SK-MEL-5 (cell line): ENCODE measurements at regions not wholly inside any gene's neighbourhood (a gene's known extent, or its start where the extent isn't known, plus 50 kb on each side); places are given as distances from the start of the nearest gene placed in this dataset.
A peak's percentile ranks its signal among the peaks of the same experiment; 100 is the strongest.

Source experiments
- DNase-seq: peaks from one replicate; pipeline ENCODE4 v3.0.0-alpha.2; 2016; ENCODE audit warnings: low read depth, low spot score
- in situ Hi-C: cut with HindIII; loops from 2 replicates; pipeline ENCODE4 v1.10.0; 2016; ENCODE audit warnings: low sequenced_read_pairs, high pct_unique_total_duplicates, low pct_unique_long_range_greater_than_20kb

DNA sequence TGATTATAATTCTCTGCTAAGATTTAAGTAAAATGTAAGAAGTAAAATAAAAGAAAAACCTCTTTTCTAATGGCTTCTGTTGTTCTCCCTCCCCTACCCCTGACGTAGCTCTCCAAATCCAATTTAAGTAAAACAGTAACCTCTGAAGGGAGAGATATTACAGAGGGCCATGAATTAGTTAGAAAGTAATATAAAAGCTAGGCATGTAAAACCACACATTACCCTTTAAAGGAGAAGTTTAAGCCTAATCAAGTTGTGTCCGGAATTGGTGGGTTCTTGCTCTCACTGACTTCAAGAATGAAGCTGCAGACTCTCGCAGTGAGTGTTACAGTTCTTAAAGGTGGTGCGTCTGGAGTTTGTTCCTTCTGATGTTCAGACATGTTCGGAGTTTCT lies 116.9 kb upstream of the SCN7A start:
- in situ Hi-C loops: no loop called here
- no peak for DNase-seq

DNA sequence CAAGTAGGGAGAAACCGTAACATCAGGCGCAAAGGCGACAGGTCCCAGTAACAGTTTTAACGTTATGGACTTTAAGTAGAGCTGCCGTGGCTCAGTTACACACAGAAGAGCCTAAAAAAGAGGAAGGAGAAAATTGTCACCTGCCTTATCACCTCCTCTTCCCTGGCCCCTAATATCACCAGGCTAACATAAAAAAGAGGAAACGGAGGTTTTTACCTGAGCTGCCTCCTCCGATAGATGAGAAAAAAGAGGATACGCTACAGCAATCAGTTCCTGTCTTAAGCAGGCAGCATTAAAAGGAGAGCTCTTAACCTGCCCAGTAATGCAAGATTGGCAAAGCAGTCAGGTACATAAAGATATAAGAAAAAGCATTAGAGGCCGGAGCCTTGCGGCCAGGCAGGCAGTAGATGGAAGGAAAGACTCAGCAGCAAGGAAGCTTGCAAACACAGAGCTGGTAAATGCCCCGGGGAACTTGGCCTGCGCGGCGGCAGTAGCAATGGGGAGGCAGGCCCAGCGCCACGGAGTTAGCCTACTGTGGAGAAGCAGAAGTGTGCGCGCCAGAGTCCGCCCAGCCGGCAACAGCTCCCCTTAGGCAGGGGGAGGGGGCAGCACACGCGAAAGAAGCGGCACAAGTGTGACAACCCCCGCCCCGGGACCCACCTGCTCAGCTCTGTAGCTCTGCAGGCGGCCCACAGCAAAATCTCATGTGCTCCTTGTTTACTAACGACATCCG lies 116.3 kb upstream of the SCN7A start:
- in situ Hi-C loops: no loop called here
- DNase-seq: no peak

DNA sequence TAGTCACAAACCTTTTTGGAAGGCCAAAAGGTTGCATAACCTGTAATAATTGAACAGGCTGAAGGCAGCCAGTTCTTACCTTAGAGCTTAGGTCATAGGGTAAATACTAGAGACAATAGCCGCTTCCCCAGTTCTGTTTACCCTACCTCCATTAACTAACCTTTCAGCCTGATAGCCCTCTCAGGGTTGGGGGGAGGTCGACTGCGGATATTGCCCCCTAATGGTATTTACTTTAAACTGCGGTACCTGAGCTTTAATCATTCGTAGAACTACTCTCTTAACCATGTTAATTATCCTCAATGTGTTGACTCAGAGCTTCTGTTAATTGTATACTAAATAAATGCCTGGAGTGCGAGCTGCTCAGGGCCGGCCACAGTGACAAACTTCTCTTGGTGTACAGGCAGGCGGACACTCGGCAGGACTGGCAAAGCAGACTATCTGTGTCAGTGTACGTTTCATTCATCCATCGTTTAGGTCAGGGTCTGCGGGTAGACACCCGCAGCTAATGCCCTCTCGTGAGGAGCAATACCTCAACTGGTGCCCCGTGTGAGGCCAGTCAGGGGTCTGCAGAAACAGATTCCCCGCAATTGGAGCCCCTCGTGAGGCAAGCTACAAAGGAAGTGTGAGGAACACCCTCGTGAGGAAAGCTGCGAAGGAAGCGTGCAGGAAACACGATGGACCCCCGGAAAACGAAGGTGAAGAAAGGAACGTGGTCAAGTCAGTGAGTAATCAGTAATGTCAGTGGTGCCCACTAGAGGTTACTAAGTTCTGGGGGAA lies 115.3 kb upstream of the SCN7A start:
- no peak for DNase-seq
- in situ Hi-C loops: no loop called here

DNA sequence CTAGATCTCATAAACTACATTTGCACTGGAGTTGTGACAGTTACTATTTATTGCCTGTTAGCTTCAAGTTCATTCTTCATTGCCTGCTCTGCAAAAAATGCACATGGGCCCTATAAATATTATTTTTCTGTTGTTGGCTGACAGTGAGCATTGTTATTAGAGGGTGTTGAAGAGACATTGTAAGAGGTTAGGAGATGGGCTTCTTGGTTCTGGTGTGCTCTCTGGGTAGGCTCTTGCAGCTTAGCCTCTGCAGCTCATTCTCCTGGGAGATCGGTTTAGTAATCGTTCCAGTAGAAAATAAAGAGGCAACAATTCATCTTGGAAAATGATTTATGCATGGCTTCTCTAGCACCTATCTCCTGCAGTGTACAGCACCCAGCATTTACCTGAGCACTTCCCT lies 113.8 kb upstream of the SCN7A start:
- in situ Hi-C loops: no loop called here

GRCh38 chr2:166593403-166593802 lies 99.4 kb upstream of the SCN7A start:
- no peak for DNase-seq
- in situ Hi-C loops: no loop called here

More for the DNA sequence above, 113.8 kb upstream of the SCN7A start:
- no peak for DNase-seq

DNA sequence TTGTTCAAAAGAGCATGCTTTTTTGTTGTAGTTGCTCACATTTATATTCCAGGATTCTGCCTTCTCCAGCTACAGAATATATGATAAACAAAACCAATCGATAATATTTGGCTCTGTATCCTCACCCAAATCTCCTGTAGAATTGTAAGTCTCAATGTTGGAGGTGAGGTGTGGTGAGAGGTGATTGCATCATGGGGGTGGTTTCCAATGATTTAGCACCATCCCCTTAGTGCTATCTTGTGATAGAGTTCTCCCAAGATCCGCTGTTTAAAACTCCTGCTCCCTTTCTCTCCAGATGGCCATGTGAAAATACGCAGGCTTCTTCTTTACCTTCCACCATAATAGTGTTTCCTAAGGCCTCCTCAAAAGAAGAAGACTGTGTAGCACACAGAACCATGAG lies 98.7 kb upstream of the SCN7A start:
- DNase-seq: no peak
- in situ Hi-C loops: no loop called here

- no peak for DNase-seq
- in situ Hi-C loops: no loop called here
Observed at GRCh38 chr2:166591226-166591625, 97.2 kb upstream of the SCN7A start.

- DNase-seq: peak; percentile 14
- in situ Hi-C loops: no loop called here
Observed at GRCh38 chr2:166573391-166573790, 79.3 kb upstream of the SCN7A start.

DNA sequence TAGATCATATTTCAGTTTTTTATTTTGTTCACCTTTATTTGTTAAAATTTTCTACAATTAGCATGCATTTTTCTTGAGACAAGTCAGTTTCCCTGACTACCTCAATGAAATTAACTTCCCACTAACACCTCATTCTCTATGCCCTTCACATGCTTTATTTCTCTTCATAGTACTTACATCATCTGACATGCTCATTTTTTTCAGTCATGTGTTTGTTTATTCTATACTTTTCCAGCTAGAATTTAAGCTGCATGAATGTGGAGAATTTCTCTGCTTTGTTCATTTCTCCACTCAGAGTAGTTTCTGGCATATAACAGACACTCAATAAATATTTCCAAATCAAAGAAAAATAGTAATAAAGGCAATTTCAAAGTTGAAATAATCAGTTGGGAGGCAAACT lies 78.9 kb upstream of the SCN7A start:
- in situ Hi-C loops: no loop called here
- DNase-seq: no peak

DNA sequence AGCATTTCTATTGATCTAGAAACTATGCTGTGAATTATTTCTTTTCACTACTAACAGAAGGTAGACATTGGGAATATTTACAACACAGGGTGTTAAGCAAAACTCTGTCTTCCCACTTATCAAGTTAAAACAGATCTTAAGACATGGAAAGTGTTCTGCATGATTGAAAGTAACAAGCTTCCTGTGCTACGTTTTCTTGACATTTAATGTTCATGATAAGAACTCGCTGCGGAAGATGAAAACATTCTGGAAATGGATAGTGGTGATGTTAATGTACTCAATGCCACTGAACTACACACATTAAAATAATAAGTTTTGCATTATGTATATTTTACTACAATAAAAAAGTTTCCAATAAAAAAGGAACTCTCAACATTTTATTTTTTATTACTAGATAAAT lies 74.4 kb upstream of the SCN7A start:
- DNase-seq: no peak
- in situ Hi-C loops: no loop called here

GRCh38 chr2:166565501-166565900 lies 71.5 kb upstream of the SCN7A start:
- in situ Hi-C loops: no loop called here
- no peak for DNase-seq

- in situ Hi-C loops: no loop called here
- DNase-seq: no peak
Observed at GRCh38 chr2:166563894-166564293, 69.8 kb upstream of the SCN7A start.

GRCh38 chr2:166560022-166560421 lies 66.0 kb upstream of the SCN7A start:
- DNase-seq: no peak
- in situ Hi-C loops: no loop called here

DNA sequence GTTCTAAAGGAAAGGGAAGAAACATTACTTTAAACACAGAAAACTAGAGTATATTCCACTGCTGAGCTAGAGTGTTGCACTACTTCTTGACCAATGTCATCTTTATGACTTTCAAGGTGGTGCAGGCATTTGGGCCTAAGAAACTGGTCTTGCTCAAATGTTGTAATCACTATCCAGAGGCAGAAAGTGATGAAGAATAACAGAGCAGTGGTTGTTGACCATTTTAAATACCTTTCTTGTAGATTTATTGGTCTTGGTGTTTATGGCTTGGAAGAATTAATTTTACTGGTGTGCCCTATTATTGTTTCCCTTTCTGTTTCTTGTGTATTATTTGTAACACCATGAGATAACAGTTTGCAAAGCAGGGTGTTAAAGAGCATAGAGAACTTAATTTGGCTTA lies 56.9 kb upstream of the SCN7A start:
- no peak for DNase-seq
- in situ Hi-C loops: no loop called here

DNA sequence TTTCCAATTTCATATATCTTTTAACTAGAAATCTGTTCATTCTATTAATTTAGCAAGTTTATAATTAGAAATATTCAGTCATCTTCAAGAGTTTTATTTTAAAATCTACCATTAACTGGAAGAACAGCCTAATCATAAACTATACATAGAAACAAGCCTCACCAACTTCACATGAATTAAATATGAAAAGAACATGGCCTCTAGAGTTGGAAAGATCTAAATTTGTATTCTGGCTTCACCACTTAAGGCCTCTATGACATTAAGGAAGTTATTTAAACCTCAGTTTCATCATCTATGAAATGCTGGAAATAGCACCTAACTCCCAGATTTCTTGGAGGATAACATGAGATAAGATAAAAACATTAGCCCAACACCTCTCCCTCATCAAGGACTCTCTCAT lies 51.4 kb upstream of the SCN7A start:
- in situ Hi-C loops: no loop called here
- no peak for DNase-seq
